ENCODE measurements at regions not wholly inside any gene's neighbourhood (a gene's known extent, or its start where the extent isn't known, plus 50 kb on each side); places are given as distances from the start of the nearest gene placed in this dataset.
A peak's percentile ranks its signal among the peaks of the same experiment; 100 is the strongest.

DNA sequence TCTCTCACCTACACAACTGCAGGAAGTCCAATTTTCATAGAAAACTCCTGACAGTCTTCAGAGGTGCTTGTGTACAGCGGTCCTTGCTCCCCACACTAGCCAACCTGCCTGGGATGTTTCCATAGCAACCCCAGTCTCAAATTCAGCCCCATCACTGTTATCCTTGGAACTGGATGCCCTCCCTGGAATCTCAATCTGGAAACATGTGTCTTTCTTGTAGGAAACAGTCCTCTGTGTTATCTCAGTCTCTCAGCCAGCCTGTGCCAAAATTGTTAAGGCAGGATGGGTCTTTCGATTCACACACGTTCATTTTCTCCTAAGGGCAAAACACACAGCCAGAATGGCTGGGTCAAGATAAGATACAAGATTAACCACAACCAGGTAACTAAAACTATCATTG is 295.5 kb upstream of the RND3 start:
- no peak for DNase-seq (ENCODE audit: low read depth)

DNA sequence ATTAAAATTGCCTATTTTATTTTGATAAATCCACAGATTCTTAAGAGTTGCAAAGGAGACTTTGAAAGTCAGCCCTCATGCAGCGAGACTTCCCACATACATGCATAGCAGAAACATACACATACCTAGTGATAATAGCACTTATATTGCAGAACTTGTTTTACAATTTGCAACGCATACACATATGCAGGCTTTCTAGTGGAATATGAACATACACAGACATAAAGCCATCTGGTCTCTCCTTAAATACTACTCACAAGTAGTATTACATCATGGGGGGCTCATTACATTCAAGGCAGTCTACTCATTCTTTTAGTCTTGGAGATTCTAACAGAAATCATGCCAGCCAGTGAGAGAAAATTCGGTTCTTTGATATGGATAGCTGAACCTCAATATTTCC is 295.1 kb upstream of the RND3 start:
- DNase-seq (ENCODE audit: low read depth), result no peak

DNA sequence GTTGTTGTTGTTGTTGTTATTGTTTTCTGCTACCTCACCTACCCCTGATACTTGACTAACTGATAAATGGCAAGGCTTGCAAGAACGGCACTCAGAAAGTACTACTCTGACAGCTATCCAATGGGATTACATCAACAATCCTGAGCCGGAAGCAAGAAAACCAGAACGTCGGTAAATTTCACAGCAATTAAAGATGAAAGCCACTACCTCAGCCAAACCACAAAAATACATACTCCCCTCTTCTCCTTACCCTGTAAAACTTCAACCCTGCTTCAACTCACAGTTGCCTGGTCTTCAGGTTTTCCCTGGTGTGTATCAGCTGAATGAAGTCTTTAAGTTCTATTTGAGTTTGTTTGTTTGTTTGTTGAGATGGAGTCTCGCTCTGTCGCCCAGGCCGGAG is 293.7 kb upstream of the RND3 start:
- DNase-seq (ENCODE audit: low read depth), result no peak

DNA sequence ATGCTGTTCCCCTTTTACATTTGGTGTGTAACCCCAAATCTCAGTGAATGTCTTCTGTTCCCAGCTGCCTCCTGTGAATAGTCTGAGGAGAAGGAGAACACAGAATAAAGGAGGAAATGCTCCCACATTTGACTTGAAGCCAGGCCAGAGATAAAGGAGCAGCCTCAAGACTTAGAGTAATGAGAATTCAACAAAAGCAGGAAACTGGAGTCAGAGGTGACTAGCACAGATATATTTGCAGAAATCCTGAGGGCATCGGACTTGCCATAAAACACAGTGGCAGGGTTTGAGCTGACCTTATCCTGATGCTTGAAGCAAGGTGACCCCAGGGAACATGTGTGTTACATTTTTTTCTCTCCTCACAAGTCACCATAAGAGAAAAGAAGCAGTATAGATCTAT is 291.4 kb upstream of the RND3 start:
- no peak for DNase-seq (ENCODE audit: low read depth)

DNA sequence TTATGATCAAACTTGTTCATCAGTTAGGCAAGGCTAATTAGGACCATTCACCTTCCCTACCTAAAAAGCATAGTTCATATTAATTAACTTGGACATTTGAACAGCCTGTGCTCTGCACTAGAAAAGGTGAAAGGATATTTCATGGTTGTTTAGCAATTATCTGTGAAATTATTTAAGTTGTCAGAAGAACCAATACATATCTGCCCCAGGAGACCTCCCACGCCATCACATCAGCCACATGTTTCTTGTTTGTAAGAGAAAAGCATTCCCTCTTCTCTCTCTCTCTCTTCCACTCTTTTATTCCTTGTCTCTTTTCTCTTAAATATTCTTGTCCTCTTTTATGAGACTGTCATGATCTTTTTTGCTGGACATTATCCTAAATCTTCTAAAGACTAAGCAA is 282.0 kb upstream of the RND3 start:
- no peak for DNase-seq (ENCODE audit: low read depth)

DNA sequence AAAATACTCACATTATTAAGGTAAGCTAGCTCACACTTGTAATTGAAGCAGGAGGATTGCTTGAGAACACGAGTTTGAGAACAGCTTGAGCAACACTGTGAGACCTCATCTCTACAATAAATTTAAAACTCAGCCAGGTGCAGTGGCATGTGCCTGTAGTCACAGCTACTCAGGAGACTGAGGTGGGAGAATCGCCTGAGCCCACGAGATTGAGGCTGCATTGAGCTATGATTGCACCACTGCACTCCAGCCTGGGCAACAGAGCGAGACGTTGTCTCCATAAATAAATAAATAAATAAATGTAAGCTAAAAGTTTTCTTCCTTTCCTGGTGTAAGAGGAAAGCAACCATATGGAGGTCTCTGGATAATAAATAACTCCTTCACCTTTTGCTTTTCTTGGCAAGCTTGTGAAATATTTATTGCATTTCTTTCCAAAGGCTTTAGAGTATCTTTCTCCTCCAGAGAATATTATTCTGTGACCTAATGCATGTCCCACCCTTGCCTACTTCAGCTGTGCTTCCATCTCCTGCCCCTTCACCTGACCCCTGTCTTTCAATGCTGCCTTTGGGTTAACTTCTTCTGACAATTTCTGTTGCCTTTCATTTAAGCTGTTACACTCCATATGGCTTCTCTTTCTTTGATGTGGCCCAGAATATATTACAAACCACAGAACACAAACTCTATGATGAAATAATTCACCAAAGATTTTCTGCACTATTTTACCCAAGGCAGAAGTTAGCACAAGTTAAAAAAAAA is 280.7 kb upstream of the RND3 start:
- DNase-seq (ENCODE audit: low read depth), result no peak

DNA sequence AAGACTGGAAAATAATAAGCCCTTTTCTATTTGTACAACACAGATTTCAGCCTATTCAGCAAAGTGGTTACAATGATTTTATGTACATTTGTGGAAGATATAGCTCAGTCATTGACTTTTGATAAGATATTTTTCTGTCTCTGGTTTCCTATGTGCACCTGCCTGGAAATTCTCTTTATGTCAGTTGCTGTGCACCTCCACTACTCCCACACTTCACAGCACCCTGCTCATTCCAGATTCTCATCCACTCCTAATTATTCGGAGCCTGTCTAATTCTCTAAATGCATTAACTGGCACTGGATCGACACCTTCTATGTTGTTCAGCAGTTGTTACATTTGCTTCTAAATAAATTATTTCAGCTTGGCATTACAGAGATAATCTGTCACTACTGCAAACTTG is 275.1 kb upstream of the RND3 start:
- DNase-seq (ENCODE audit: low read depth), result no peak

DNA sequence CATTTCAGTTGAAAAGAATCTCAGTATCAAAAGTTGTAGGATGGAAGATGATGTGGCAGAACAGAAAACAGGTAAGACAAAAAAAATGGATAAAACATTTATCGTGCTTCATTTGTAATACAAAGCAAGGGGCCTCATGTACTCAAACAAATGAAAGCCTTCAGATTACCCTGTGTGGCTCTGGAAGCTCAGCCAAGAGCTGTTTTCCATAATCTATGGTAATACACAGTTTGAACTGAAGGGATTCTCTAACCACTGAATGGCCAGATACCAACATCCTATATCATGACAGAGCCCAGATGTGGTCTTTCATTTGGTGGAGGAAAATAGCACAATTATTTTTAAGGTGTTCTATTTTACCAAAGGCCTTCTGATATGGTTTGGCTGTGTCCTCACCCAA is 272.1 kb upstream of the RND3 start:
- no peak for DNase-seq (ENCODE audit: low read depth)

DNA sequence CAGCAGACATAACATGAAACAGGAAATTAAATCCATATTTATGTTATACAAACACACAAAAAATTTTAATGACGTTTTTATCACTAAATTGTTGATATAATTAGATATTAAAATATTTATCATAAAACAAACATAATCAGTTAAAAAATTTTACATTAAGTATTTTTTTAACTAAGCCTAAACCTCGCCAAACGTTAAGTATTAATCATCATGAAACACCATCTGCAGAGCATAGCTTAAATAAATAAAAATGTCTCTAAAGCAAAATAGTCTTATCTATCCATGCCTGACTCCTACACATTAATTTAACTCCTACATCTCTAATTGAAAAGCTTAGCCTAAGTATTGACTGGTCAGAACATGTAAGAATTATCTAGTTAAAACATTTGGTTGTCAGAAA is 271.6 kb upstream of the RND3 start:
- DNase-seq (ENCODE audit: low read depth), result no peak

DNA sequence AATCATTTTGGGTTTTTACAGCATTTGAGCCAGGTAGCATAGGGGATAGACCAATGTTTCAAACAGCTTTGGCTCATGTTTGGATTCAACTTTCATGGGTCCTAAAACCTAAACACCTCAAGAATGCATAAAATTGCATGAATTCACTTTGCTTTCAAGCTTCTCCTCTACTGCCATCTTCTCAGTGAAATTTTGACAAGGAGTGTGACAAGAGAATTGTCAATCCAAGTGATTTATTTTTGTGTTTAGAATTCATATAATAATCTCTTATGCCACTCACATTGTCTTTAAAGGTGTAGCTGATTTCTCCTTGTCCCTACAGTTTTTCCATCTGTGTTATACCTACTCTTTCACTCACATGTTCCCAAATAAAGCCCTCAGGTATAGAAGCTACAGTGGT is 264.8 kb upstream of the RND3 start:
- no peak for DNase-seq (ENCODE audit: low read depth)

DNA sequence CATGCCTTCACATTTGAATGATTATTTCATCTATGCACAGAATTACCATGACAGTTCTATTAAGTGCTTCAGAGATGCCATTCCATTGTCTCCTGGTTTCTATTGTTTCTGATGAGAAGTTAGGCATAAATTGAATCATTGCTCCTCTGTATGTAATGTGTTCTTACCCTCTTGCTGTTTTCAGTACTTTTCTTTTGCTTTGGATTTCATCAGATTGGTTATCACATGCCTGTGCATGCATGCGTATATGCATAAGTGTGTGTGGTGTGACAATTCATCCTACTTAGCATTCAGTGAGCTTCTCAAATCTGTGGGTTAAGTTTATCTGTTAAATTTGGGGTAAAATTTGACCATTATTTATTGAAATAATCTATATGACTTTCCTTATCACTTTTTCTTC is 263.3 kb upstream of the RND3 start:
- no peak for DNase-seq (ENCODE audit: low read depth)

DNA sequence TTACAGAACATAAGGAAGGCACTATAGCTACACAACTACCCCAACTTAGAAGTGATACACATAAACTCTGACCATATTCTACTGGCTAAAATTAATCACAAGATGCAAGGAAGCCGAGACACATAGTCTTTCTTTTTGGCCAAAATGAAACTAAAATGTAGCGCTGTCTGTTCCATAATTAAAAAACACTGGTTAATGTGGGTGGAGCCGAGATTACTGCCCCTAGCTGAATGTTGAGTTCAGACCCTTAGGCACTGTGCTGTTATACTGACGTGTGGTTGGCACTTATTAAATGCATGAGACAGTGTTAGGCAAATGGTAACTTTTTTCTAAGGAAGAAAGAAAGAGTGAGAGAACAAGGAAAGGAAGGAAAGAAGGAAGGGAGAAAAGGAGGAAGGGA is 254.6 kb upstream of the RND3 start:
- DNase-seq (ENCODE audit: low read depth), result no peak

DNA sequence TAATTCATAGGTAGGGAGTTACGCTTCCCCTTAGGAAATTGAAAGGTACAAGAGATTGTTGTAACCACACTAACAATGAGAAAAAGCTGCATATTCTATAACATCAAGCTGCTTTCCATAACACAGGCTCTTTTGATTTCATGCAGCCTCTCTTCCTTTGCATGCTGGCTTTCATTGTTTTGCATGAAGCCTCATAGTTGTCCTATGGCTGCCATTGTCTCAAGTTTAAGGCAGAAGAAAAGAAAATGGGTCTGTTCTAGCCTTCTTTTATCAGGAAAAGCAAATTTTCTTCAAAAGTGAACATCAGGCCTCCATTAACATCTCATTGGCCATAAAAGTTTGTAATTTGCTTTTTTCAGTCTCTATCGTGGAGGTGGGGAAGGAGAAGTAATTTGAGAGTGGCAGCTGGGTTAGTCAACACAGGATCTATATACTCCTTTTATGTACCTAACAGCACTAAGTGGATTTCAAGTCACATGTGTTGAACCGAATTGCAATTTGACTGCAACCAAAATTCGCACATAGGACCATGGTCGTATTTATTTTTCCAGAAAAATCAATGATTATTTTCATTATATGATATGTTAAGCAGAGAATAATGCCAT is 248.5 kb upstream of the RND3 start:
- DNase-seq (ENCODE audit: low read depth), result no peak

DNA sequence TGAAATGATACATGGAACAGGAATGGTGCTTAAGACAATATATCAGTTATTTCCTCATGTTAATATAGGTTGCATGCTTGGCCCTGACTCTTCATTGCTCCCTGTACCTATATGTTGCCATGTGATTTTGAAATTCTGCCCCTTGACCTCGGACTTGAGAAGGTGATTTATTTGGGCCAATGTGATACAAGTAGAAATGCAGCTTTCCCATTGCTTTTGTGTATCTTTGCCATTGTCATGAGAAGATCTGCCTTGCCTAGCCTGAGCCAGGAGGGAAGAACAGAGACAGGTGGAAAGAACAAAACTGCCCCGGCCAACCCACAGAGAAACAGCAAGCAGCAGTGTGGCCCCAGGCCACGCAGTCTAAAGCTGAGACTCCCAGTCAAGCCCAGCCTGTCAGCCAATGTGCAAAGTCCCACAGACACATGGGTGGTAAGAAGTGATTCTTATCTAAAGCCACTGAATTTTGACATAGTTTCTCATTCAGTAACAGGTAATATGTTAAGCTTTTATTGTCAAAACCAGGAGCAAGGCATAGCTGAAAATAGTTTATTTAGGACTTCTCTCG is 245.7 kb upstream of the RND3 start:
- DNase-seq (ENCODE audit: low read depth), result no peak

DNA sequence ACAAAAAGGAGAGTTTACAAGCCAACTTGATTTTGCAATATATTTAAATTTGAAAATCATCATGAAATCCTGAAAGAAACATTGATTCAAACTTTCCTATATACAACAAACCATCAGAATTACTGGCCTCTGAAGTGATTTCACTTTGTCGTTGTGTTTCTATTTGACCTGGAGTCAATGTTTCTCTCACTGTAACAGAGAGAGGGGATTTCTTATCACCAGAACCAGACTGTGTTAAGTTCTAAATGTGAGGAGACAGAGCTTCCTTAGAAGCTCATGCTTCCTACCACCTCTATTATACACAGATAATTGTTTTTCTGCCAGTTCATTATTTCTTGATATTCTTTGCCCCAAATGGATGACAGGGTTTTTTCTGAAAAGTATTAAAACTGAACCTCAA is 245.0 kb upstream of the RND3 start:
- no peak for DNase-seq (ENCODE audit: low read depth)

DNA sequence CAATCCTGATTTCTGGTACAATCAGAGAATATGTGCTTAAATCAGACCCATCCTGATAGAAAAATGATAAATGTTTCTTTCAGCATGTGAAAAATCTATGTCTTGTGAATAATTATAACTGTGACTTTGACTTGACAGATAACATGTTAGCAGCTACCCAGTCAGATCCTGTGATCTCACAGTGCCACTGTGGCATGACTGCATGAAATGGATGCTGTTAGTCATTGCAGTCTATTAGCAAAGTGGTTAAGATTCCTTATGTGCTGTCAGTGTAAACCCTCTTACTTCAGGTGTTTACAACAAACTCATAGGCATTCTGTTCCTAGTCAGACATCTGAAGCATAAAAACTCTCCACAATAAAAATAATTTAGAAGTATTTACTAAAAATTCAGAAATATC is 244.6 kb upstream of the RND3 start:
- DNase-seq (ENCODE audit: low read depth), result peak; percentile 53

DNA sequence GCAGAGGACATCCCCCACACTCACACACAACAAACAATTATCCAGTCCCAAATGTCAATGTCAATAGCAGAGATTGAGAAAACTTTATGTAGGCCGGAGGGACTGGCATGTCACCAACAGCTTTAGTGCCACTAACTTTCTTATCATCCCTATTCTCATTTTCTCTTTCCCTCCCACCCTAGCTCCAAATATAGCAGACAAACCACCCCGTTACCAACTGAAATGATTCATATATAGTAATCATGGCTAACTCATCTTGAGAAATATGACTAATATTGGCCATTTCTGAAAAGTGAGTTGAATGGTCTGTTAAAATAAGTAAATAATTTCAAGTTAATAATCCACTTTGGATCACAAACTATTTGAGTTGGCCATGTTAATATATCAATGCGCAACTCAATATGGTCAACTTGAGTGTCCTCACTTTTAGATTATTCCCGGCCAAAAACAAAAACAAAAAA is 242.1 kb upstream of the RND3 start:
- no peak for DNase-seq (ENCODE audit: low read depth)

DNA sequence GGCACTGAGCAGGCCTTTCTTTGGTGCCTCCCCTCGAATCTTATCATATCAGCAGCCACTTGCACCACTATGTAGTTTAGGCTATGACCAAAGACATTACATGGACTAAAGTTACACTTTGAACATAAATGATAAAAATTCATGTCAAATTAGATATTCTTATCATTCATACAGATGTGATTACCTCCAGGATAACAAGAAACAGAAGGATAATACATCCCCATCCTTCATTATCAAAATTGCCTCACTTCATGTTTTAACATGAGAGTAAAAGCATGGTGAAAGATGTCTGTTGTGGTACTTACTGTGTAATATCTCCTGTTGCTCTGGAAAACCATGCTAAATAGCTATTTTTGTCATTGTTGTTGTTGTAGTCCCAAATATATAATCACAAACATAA is 230.8 kb upstream of the RND3 start:
- no peak for DNase-seq (ENCODE audit: low read depth)

DNA sequence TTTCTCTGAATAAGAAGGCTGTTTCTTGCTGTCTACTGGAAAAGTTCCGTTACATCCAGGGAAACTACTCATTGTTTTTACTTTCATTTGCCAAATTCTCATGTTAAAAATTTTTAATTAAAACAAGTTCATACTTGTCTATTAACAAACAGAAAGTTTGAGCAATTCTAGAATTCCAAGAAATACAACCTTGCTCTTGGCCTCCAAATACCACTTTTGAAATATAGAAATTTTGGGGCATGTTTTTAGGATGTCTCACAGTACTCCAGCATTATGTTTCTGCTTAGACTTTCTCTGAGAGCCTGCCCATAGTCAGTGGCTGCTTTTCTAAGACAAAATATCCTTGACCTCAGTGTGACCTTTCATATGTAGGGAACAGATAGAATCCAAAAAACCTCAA is 228.7 kb upstream of the RND3 start:
- DNase-seq (ENCODE audit: low read depth), result peak; percentile 85

DNA sequence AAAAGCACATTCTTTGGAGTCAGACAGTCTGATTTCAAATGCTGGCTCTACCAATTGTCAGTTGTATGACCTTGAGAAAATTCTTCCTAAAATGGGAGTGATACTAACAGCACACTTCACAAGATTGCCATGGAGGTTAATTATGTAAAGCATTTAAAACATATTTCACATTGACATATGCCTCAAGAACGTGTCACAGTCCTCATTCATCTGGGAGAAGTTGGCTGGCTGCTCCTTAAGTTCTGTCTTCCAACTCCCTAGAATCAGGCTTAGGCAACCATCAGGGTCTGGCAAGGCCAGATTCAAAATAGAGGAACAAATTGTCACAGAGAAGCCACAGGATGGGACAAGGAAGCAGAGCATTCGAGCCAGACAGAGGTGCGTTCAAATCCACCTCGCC is 228.0 kb upstream of the RND3 start:
- no peak for DNase-seq (ENCODE audit: low read depth)

DNA sequence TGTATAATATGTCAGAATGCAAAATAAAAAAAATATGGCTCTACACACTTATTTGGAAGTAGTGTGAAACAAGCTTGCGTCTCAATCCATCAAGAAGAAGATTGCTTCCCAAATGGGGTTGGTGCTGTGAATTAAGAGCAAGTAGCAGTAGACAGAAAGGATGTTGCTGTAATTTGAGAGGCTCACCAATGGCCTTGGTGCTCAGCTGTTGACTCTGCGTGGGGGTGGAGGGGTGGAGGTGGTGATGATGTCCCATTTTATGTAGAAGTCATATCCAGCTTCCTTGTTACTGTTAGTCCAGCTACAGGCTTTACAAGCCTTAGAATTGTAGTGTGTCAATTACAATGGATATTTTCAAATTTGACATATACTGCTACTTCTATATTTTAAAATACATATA is 223.4 kb upstream of the RND3 start:
- DNase-seq (ENCODE audit: low read depth), result no peak

DNA sequence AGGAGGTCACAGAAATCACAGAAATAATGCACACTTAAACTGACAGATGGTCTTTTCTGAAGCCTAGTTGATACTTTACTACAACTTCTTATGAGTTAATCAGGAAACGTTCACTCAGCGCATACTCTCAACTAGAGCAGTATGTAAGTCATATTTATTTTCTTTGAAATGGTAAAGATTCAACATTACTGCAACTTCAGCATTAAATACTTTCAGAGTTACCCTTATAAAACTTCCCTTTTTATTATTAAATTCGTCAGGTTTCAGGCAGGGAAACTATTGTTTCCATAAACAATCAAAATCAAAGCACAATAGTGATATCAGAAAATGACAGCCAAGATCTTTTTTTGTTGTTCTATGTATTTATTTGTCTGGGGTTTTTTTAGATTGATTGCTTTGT is 222.6 kb upstream of the RND3 start:
- DNase-seq (ENCODE audit: low read depth), result no peak

DNA sequence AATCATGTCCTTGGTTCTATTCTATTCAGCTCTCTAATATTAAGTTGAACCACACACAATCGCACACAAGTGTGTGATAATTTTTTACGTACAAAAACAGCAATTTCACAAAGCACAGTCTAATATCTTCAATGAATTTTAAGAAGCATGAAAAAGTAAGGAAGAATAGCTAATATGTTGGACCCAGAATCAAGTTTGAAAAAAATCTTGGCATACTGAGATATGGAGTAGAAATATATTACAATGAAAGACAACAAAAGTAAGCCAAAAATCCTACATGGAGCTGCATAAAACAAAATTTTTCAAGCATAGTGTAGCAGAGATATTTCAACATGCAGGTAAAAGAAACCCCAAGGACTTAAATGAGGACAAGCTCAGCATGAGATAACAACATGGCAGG is 219.1 kb upstream of the RND3 start:
- DNase-seq (ENCODE audit: low read depth), result no peak

DNA sequence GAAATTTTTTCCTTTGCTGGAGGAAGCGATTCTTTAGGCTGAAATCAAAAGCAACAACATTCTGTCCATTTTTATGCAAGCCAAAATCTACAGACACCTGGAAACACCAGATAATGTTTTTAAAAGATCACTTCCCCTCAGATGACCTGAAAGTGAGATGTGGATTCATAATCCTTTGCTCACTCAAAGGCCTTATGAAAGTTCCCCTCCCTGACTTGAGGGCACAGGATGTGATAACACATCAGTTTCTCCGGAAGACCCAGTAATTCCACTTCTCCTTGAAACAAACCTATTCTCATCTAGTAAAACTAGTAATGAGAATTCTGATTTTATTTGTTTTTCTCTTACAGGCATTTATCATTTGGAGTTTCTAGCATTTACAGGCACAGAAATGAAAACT is 218.3 kb upstream of the RND3 start:
- no peak for DNase-seq (ENCODE audit: low read depth)
